ENCODE measurements at regions not wholly inside any gene's neighbourhood (a gene's known extent, or its start where the extent isn't known, plus 50 kb on each side); places are given as distances from the start of the nearest gene placed in this dataset.
A peak's percentile ranks its signal among the peaks of the same experiment; 100 is the strongest.

- no peak for DNase-seq
These were observed 185.6 kb upstream of the CST7 start for GRCh38 chr20:24763386-24764026.

GRCh38 chr20:24764027-24764793, 184.9 kb upstream of the CST7 start:
- DNase-seq: no peak

GRCh38 chr20:24764794-24765202, 184.3 kb upstream of the CST7 start:
- no peak for DNase-seq

GRCh38 chr20:24765316-24766142, 183.5 kb upstream of the CST7 start:
- no peak for DNase-seq

GRCh38 chr20:24766143-24766527, 182.9 kb upstream of the CST7 start:
- DNase-seq: no peak

GRCh38 chr20:24766826-24767622, 182.0 kb upstream of the CST7 start:
- no peak for DNase-seq

- no peak for DNase-seq
These were observed 181.4 kb upstream of the CST7 start for GRCh38 chr20:24767623-24768100.

GRCh38 chr20:24768201-24768636, 180.8 kb upstream of the CST7 start:
- DNase-seq: no peak

- no peak for DNase-seq
These were observed 180.1 kb upstream of the CST7 start for GRCh38 chr20:24768713-24769601.

- DNase-seq: no peak
These were observed 179.0 kb upstream of the CST7 start for GRCh38 chr20:24769878-24770627.

GRCh38 chr20:24770628-24771541, 178.2 kb upstream of the CST7 start:
- DNase-seq: no peak

GRCh38 chr20:24771542-24772061, 177.5 kb upstream of the CST7 start:
- no peak for DNase-seq

- DNase-seq: no peak
These were observed 176.4 kb upstream of the CST7 start for GRCh38 chr20:24772667-24773066.

GRCh38 chr20:24773168-24773567, 175.9 kb upstream of the CST7 start:
- DNase-seq: no peak

GRCh38 chr20:24773751-24774201, 175.3 kb upstream of the CST7 start:
- no peak for DNase-seq

GRCh38 chr20:24775966-24776365, 173.1 kb upstream of the CST7 start:
- DNase-seq: no peak

- DNase-seq: peak; percentile 7
These were observed 172.3 kb upstream of the CST7 start for GRCh38 chr20:24776755-24777271.

GRCh38 chr20:24777746-24778145, 171.3 kb upstream of the CST7 start:
- DNase-seq: no peak

GRCh38 chr20:24778585-24779031, 170.5 kb upstream of the CST7 start:
- peak; percentile 2 for DNase-seq
